Fibroblast of lung (primary cell): ENCODE measurements at regions not wholly inside any gene's neighbourhood (a gene's known extent, or its start where the extent isn't known, plus 50 kb on each side); places are given as distances from the start of the nearest gene placed in this dataset.

Experiments used
- EZH2 ChIP-seq: IDR thresholded peaks from 2 replicates; pipeline ENCODE4 v1.5.1; 2012; ENCODE audit warnings: low read length, control low read depth, mild to moderate bottlenecking; ENCODE audit errors: missing control alignments
- TF ChIP-seq, protein P1 (sequence below), 2 donors: IDR thresholded peaks in 1 of 2; conservative IDR thresholded peaks in 1 of 2; 1 replicate in 1 of 2; 2 replicates in 1 of 2; pipeline ENCODE4 v1.5.1; 2011 to 2012; ENCODE audit warnings: low read length in 2 of 2, control low read depth in 1 of 2, inconsistent platforms in 1 of 2, low read depth in 1 of 2, mild to moderate bottlenecking in 1 of 2

- TF ChIP-seq, protein P1, sequence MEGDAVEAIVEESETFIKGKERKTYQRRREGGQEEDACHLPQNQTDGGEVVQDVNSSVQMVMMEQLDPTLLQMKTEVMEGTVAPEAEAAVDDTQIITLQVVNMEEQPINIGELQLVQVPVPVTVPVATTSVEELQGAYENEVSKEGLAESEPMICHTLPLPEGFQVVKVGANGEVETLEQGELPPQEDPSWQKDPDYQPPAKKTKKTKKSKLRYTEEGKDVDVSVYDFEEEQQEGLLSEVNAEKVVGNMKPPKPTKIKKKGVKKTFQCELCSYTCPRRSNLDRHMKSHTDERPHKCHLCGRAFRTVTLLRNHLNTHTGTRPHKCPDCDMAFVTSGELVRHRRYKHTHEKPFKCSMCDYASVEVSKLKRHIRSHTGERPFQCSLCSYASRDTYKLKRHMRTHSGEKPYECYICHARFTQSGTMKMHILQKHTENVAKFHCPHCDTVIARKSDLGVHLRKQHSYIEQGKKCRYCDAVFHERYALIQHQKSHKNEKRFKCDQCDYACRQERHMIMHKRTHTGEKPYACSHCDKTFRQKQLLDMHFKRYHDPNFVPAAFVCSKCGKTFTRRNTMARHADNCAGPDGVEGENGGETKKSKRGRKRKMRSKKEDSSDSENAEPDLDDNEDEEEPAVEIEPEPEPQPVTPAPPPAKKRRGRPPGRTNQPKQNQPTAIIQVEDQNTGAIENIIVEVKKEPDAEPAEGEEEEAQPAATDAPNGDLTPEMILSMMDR (conservative IDR thresholded peaks at IDR 0.05 in 1 of 2, IDR thresholded peaks at IDR 0.05 in 1 of 2; ENCODE audit: low read depth in 1 of 2, low read length in 2 of 2): no peak
- TF ChIP-seq EZH2: no peak
These were observed 727.6 kb upstream of the ARGLU1 start for GRCh38 chr13:107295416-107296140.
